CD14-positive monocyte (primary cell): ENCODE measurements at regions not wholly inside any gene's neighbourhood (a gene's known extent, or its start where the extent isn't known, plus 50 kb on each side); places are given as distances from the start of the nearest gene placed in this dataset.

ENCODE experiments used
- DNase-seq, 3 donors: peaks; one replicate each; pipeline ENCODE4 v3.0.0-alpha.2; 2011 to 2022
- H2AFZ ChIP-seq: 2 replicates; pipeline ENCODE4 v1.6.0; 2012; ENCODE audit warnings: mild to moderate bottlenecking, low read depth, low read length, inconsistent platforms; ENCODE audit not compliant: insufficient read depth, poor library complexity, severe bottlenecking
- H3K27ac ChIP-seq, 2 donors: 1 replicate in 1 of 2; 2 replicates in 1 of 2; pipeline ENCODE4 v1.5.1; 2012 to 2013; ENCODE audit warnings: low read length in 2 of 2, control low read depth in 1 of 2, inconsistent platforms in 1 of 2, low read depth in 1 of 2, mild to moderate bottlenecking in 1 of 2
- H3K27me3 ChIP-seq, 2 donors: one replicate each; pipeline versions ENCODE4 v1.6.0 to v1.6.1; 2011 to 2013; ENCODE audit warnings: low read length in 2 of 2; ENCODE audit not compliant: control insufficient read depth in 2 of 2, insufficient read depth in 2 of 2
- H3K36me3 ChIP-seq, 2 donors: replicated peaks in 1 of 2; 1 replicate in 1 of 2; 2 replicates in 1 of 2; pipeline versions ENCODE4 v1.5.1 to v1.6.1; 2012 to 2013; ENCODE audit warnings: low read length in 2 of 2, control low read depth in 1 of 2, inconsistent platforms in 1 of 2, mild to moderate bottlenecking in 1 of 2; ENCODE audit not compliant: insufficient read depth in 2 of 2, control insufficient read depth in 1 of 2
- H3K4me1 ChIP-seq, 2 donors: 1 replicate in 1 of 2; 2 replicates in 1 of 2; pipeline versions ENCODE4 v1.5.1 to v1.6.1; 2012 to 2013; ENCODE audit warnings: low read length in 2 of 2, control low read depth in 1 of 2, inconsistent platforms in 1 of 2, mild to moderate bottlenecking in 1 of 2, moderate library complexity in 1 of 2; ENCODE audit not compliant: insufficient read depth in 2 of 2, control insufficient read depth in 1 of 2
- H3K4me2 ChIP-seq: replicated peaks from 2 replicates; pipeline ENCODE3; 2012; ENCODE audit warnings: low read length, moderate library complexity, mild to moderate bottlenecking; ENCODE audit not compliant: poor library complexity, severe bottlenecking; ENCODE audit errors: extremely low read depth
- H3K4me3 ChIP-seq, 3 experiments: fragments of 200-600 bp in 1 of 3; sonication (generic) in 1 of 3; replicated peaks in 1 of 3; 1 replicate in 2 of 3; 2 replicates in 1 of 3; pipeline ENCODE4 v1.5.1; 2011 to 2013; ENCODE audit warnings: low read length in 3 of 3, mild to moderate bottlenecking in 3 of 3, control low read depth in 2 of 3, low read depth in 2 of 3, inconsistent platforms in 1 of 3, moderate library complexity in 1 of 3
- H3K79me2 ChIP-seq: 2 replicates; pipeline ENCODE4 v1.6.0; 2012; ENCODE audit warnings: mild to moderate bottlenecking, control low read depth, inconsistent platforms, low read length, moderate library complexity; ENCODE audit not compliant: insufficient read depth
- H3K9ac ChIP-seq: 2 replicates; pipeline ENCODE4 v1.6.0; 2017; ENCODE audit warnings: low read length, mild to moderate bottlenecking; ENCODE audit not compliant: insufficient read depth, poor library complexity, severe bottlenecking
- H3K9me3 ChIP-seq, 2 donors: replicated peaks in 1 of 2; 1 replicate in 1 of 2; 2 replicates in 1 of 2; pipeline versions ENCODE4 v1.5.1 to v1.6.1; 2012 to 2013; ENCODE audit warnings: low read length in 2 of 2, control low read depth in 1 of 2; ENCODE audit not compliant: control insufficient read depth in 1 of 2, insufficient read depth in 1 of 2
- H4K20me1 ChIP-seq: 2 replicates; pipeline ENCODE4 v1.6.0; 2012; ENCODE audit warnings: mild to moderate bottlenecking, low read length, control low read depth, moderate library complexity; ENCODE audit not compliant: insufficient read depth
- H3K27ac Mint-ChIP-seq, 7 donors: one replicate each; pipeline ENCODE4 v1.8.0; 2020; ENCODE audit warnings: mild to moderate bottlenecking in 7 of 7, mixed read lengths in 7 of 7, moderate library complexity in 6 of 7, inconsistent platforms in 2 of 7
- H3K27me3 Mint-ChIP-seq, 3 donors: one replicate each; pipeline ENCODE4 v1.8.0; 2021 to 2022; ENCODE audit warnings: low read depth in 3 of 3, mild to moderate bottlenecking in 3 of 3, mixed read lengths in 3 of 3, moderate library complexity in 3 of 3, inconsistent platforms in 1 of 3
- H3K36me3 Mint-ChIP-seq, 2 donors: one replicate each; pipeline ENCODE4 v1.8.0; 2020; ENCODE audit warnings: mixed read lengths in 2 of 2, inconsistent platforms in 1 of 2, mild to moderate bottlenecking in 1 of 2
- H3K4me1 Mint-ChIP-seq: one replicate; pipeline ENCODE4 v1.8.0; 2020; ENCODE audit warnings: mild to moderate bottlenecking, mixed read lengths
- H3K4me3 Mint-ChIP-seq, 2 donors: one replicate each; pipeline ENCODE4 v1.8.0; 2020; ENCODE audit warnings: mild to moderate bottlenecking in 2 of 2, mixed read lengths in 2 of 2, moderate library complexity in 1 of 2
- H3K9me3 Mint-ChIP-seq, 7 donors: one replicate each; pipeline ENCODE4 v1.8.0; 2020 to 2022; ENCODE audit warnings: mixed read lengths in 7 of 7, mild to moderate bottlenecking in 6 of 7, moderate library complexity in 6 of 7, inconsistent platforms in 2 of 7
- CTCF ChIP-seq: fragments of 200-600 bp; IDR thresholded peaks from one replicate; pipeline ENCODE4 v1.8.0; 2022; ENCODE audit warnings: antibody characterized with exemption, mild to moderate bottlenecking
- whole genome bisulfite sequencing: methylation state at CpG from one replicate; pipeline ENCODE4 v1.1.5; 2013; ENCODE audit warnings: missing lambda C conversion rate; ENCODE audit not compliant: insufficient coverage; 5-methylcytosine and 5-hydroxymethylcytosine counted together
- intact Hi-C, 2 donors: fragments of 100-400 bp; cut with micrococcal nuclease; formaldehyde crosslinking; loops; one replicate each; pipeline versions ENCODE4 v1.15.0 to v1.15.1; 2023

- H3K4me2 ChIP-seq = no peak overlapping the region
- H3K4me1 ChIP-seq = no peaks in the 10 kb centered on the region
- no peaks in the 10 kb centered on the region for H4K20me1 ChIP-seq
- no peak for DNase-seq
- H3K27ac Mint-ChIP-seq = no peak overlapping the region
- no peak overlapping the region for H3K9ac ChIP-seq
- no peaks in the 10 kb centered on the region for H3K27me3 ChIP-seq
- H2AFZ ChIP-seq = no peak overlapping the region
- H3K4me3 Mint-ChIP-seq = no peak overlapping the region
- no peaks in the 10 kb centered on the region for H3K9me3 ChIP-seq
- no peak overlapping the region for H3K27ac ChIP-seq
- H3K36me3 Mint-ChIP-seq = no peaks in the 10 kb centered on the region
- no peak for TF ChIP-seq CTCF
- no peaks in the 10 kb centered on the region for H3K4me1 Mint-ChIP-seq
- H3K27me3 Mint-ChIP-seq = peaks cover 2 to 4% (median 3%) of the 10 kb centered on the region in 3 donors
- no CpG with 5 or more reads among the region's 6 CpGs for WGBS
- intact Hi-C loops = no loop called here
- H3K79me2 ChIP-seq = no peaks in the 10 kb centered on the region
- peaks cover 0 to 6% (median 0%) of the 10 kb centered on the region in 7 donors for H3K9me3 Mint-ChIP-seq
- H3K4me3 ChIP-seq = no peak overlapping the region
- no peaks in the 10 kb centered on the region for H3K36me3 ChIP-seq
Observed at GRCh38 chr10:91050371-91051034, 129.6 kb upstream of the ANKRD1 start.

DNA sequence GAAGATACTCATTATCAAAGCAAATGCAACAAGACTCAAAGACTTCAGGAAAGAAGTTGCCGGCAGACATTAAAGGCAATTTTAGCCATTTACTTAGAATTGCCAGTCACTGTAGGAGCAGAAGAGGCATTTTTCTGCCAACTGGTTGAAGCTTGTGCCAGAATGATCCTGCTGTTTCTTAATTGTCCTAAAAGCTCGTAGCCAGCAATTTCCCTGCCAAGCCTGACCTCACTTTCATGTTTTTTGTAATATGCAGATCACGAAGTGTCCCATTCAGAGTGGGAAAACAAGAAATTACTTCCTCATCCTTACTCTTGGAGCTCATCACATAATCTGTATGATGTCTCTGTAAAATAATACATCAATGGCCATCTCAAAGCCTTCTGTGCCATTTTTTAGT, 130.9 kb upstream of the ANKRD1 start:
- no peaks in the 10 kb centered on the region for H3K79me2 ChIP-seq
- no peak overlapping the region for H3K4me3 ChIP-seq
- 100% methylated on average over 1 of the region's 3 CpGs for WGBS
- H4K20me1 ChIP-seq = no peaks in the 10 kb centered on the region
- no peak overlapping the region for H3K9ac ChIP-seq
- Mint-ChIP-seq H3K27me3 (peaks cover 1 to 4% (median 3%) of the 10 kb centered on the region in 3 donors), H3K4me1 (no peaks in the 10 kb centered on the region), H3K27ac (no peak overlapping the region), H3K4me3 (no peak overlapping the region), H3K36me3 (no peaks in the 10 kb centered on the region), H3K9me3 (peaks cover 0 to 4% (median 0%) of the 10 kb centered on the region in 7 donors)
- no peaks in the 10 kb centered on the region for H3K9me3 ChIP-seq
- H3K27me3 ChIP-seq = no peaks in the 10 kb centered on the region
- no peak for DNase-seq
- H3K27ac ChIP-seq = no peak overlapping the region
- H3K36me3 ChIP-seq = no peaks in the 10 kb centered on the region
- no peak for TF ChIP-seq CTCF
- H2AFZ ChIP-seq = no peak overlapping the region
- H3K4me2 ChIP-seq = no peak overlapping the region
- intact Hi-C loops = no loop called here
- no peaks in the 10 kb centered on the region for H3K4me1 ChIP-seq
